T-helper 1 cell treated with Interleukin-12 subunit alpha and Interleukin-12 subunit beta and Interleukin-4 antibody, amounts not matched to agents 30 μg/mL and 1 μg/mL, for 36 hours (primary cell): ENCODE measurements at regions not wholly inside any gene's neighbourhood (a gene's known extent, or its start where the extent isn't known, plus 50 kb on each side); places are given as distances from the start of the nearest gene placed in this dataset.

ENCODE experiments used
- H3K27ac Mint-ChIP-seq: one replicate; pipeline ENCODE4 v1.8.0; 2021; ENCODE audit warnings: mild to moderate bottlenecking, mixed read lengths
- H3K27me3 Mint-ChIP-seq: one replicate; pipeline ENCODE4 v1.8.0; 2021; ENCODE audit warnings: low read depth, mixed read lengths
- H3K36me3 Mint-ChIP-seq: one replicate; pipeline ENCODE4 v1.8.0; 2021; ENCODE audit warnings: low read depth, mixed read lengths
- H3K4me1 Mint-ChIP-seq: one replicate; pipeline ENCODE4 v1.8.0; 2021; ENCODE audit warnings: low read depth, mixed read lengths
- H3K4me3 Mint-ChIP-seq: one replicate; pipeline ENCODE4 v1.8.0; 2021; ENCODE audit warnings: mild to moderate bottlenecking, moderate library complexity, mixed read lengths
- H3K9me3 Mint-ChIP-seq: one replicate; pipeline ENCODE4 v1.8.0; 2021; ENCODE audit warnings: mixed read lengths

DNA sequence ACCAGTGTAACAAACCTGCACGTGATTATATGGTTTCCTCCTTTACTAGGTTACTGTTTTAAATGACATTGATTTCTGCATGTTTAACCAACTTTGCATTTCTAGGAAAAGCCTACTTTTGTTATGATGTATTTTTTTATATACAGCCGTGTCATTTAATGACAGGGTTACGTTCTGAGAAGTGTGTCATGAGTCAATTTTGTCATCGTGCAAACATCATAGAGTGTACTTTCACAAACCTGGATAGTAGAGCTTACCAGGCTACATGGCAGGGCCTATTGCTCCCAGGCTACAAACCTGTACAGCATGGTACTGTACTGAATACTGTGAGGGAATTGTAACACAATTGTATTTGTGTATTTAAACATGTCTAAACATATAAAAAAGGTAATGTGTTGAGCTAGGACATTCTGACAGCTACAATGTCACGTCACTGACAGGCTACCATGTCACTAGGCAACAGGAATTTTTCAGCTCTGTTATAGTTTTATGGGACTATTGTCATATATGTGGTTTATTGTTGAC lies 205.3 kb downstream of the PRL start:
- H3K4me3 Mint-ChIP-seq = no peak overlapping the region
- H3K27me3 Mint-ChIP-seq = no peaks in the 10 kb centered on the region
- H3K9me3 Mint-ChIP-seq = peaks cover 4% of the 10 kb centered on the region
- H3K4me1 Mint-ChIP-seq = no peaks in the 10 kb centered on the region
- no peak overlapping the region for H3K27ac Mint-ChIP-seq
- H3K36me3 Mint-ChIP-seq = no peaks in the 10 kb centered on the region

- peaks cover 4% of the 10 kb centered on the region for H3K9me3 Mint-ChIP-seq
- no peaks in the 10 kb centered on the region for H3K4me1 Mint-ChIP-seq
- H3K27ac Mint-ChIP-seq = no peak overlapping the region
- no peaks in the 10 kb centered on the region for H3K36me3 Mint-ChIP-seq
- H3K27me3 Mint-ChIP-seq = no peaks in the 10 kb centered on the region
- no peak overlapping the region for H3K4me3 Mint-ChIP-seq
Observed at GRCh38 chr6:22095836-22096235, 201.0 kb downstream of the PRL start.

DNA sequence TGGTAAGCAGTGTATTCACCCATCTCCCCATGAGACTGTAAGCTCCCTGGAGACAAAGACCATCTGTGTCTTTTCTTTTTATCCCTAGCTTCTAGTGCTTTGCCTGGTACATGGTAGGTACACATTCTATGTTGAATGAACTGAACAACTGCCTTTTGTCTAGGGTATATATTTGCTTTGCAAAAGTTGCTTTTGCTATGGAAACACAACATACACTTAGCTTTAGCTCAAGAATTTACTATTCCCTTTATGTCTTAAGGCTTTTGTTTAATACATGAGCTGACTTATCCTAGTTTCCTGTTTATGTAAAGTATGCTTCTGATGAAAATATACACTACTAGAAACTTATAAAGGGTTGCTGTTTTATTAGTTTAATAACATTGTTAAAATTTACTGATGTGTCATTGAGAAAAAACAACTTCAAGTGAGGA lies 198.2 kb downstream of the PRL start:
- no peak overlapping the region for H3K4me3 Mint-ChIP-seq

DNA sequence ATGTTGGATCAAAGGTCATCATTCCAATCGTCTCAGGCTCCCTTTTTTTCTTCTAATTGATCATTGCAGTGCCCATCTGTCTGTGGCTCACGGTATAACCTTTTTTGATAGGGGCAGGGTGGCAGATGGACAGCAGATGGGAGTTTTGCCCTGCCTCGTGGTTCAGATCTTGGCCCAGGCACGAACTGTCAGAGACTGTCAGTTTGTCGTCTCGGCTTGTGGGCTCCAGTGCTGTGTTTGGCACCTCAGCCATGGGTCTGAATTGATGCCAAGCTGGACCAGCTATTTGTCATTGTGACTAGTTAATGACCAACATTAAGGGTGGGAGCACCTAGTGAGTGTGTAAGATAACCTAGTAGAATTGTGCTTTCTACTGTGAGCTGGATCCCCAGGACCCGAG lies 197.6 kb downstream of the PRL start:
- Mint-ChIP-seq H3K4me1 (no peaks in the 10 kb centered on the region), H3K27ac (no peak overlapping the region), H3K36me3 (no peaks in the 10 kb centered on the region), H3K9me3 (peaks cover 7% of the 10 kb centered on the region), H3K4me3 (no peak overlapping the region), H3K27me3 (no peaks in the 10 kb centered on the region)

More for the DNA sequence above, 198.2 kb downstream of the PRL start:
- H3K27me3 Mint-ChIP-seq = no peaks in the 10 kb centered on the region
- H3K4me1 Mint-ChIP-seq = no peaks in the 10 kb centered on the region
- H3K36me3 Mint-ChIP-seq = no peaks in the 10 kb centered on the region
- no peak overlapping the region for H3K27ac Mint-ChIP-seq
- peaks cover 5% of the 10 kb centered on the region for H3K9me3 Mint-ChIP-seq

GRCh38 chr6:22099923-22100322 lies 196.9 kb downstream of the PRL start:
- Mint-ChIP-seq H3K36me3 (no peaks in the 10 kb centered on the region), H3K27me3 (no peaks in the 10 kb centered on the region), H3K27ac (no peak overlapping the region), H3K4me1 (no peaks in the 10 kb centered on the region), H3K4me3 (no peak overlapping the region), H3K9me3 (peaks cover 7% of the 10 kb centered on the region)

DNA sequence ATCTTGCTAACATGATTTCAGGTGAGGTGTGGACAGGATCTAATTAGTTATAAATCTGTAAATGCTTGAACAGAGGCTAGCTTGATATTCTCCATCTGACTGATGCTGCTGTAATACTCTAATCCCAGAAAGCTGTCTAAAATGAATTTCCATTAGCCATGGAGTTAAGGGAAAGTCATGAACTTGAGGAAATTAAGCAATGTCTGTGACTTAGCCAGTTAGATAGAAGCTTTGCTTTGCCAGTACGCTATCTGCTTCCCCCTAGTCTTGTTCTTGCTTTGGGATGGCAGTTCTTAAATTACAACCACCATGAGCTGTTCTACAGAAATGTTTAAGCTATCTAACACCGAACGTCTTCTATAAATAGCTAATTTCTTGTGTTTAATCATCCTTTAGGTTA lies 195.7 kb downstream of the PRL start:
- no peaks in the 10 kb centered on the region for H3K4me1 Mint-ChIP-seq
- peaks cover 7% of the 10 kb centered on the region for H3K9me3 Mint-ChIP-seq
- no peak overlapping the region for H3K4me3 Mint-ChIP-seq
- H3K36me3 Mint-ChIP-seq = no peaks in the 10 kb centered on the region
- no peak overlapping the region for H3K27ac Mint-ChIP-seq
- H3K27me3 Mint-ChIP-seq = no peaks in the 10 kb centered on the region

GRCh38 chr6:22102671-22103070 lies 194.2 kb downstream of the PRL start:
- no peaks in the 10 kb centered on the region for H3K4me1 Mint-ChIP-seq
- H3K27ac Mint-ChIP-seq = no peak overlapping the region
- H3K36me3 Mint-ChIP-seq = no peaks in the 10 kb centered on the region
- H3K4me3 Mint-ChIP-seq = no peak overlapping the region
- no peaks in the 10 kb centered on the region for H3K27me3 Mint-ChIP-seq
- peaks cover 7% of the 10 kb centered on the region for H3K9me3 Mint-ChIP-seq

- H3K4me3 Mint-ChIP-seq = no peak overlapping the region
- no peak overlapping the region for H3K27ac Mint-ChIP-seq
- H3K4me1 Mint-ChIP-seq = no peaks in the 10 kb centered on the region
- no peaks in the 10 kb centered on the region for H3K36me3 Mint-ChIP-seq
- H3K27me3 Mint-ChIP-seq = no peaks in the 10 kb centered on the region
- peaks cover 7% of the 10 kb centered on the region for H3K9me3 Mint-ChIP-seq
Observed at GRCh38 chr6:22106451-22106850, 190.4 kb downstream of the PRL start.

GRCh38 chr6:22106961-22107360 lies 189.9 kb downstream of the PRL start:
- Mint-ChIP-seq H3K27ac (no peak overlapping the region), H3K27me3 (no peaks in the 10 kb centered on the region), H3K36me3 (no peaks in the 10 kb centered on the region), H3K4me3 (no peak overlapping the region), H3K4me1 (no peaks in the 10 kb centered on the region), H3K9me3 (peaks cover 7% of the 10 kb centered on the region)

DNA sequence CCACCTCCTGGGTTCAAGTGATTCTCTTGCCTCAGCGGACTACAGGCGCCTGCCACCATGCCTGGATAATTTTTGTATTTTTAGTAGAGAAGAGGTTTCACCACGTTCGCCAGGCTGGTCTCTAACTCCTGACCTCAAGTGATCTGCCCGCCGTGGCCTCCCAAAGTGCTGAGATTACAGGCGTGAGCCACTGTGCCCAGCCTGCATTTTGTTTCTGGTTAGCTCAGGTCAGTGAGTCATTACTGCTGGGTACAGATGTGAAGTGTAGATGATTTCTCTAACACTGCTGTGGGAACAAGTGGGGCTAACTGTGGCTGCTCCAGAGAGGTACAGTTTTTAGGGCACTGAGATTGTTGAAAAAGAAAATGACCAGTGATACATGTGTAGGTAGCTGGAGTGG lies 188.6 kb downstream of the PRL start:
- Mint-ChIP-seq H3K9me3 (peaks cover 7% of the 10 kb centered on the region), H3K36me3 (no peaks in the 10 kb centered on the region), H3K27ac (no peak overlapping the region), H3K27me3 (no peaks in the 10 kb centered on the region), H3K4me3 (no peak overlapping the region), H3K4me1 (no peaks in the 10 kb centered on the region)

GRCh38 chr6:22110061-22110460 lies 186.8 kb downstream of the PRL start:
- Mint-ChIP-seq H3K27me3 (no peaks in the 10 kb centered on the region), H3K4me3 (no peak overlapping the region), H3K9me3 (no peaks in the 10 kb centered on the region), H3K27ac (no peak overlapping the region), H3K4me1 (no peaks in the 10 kb centered on the region), H3K36me3 (no peaks in the 10 kb centered on the region)

DNA sequence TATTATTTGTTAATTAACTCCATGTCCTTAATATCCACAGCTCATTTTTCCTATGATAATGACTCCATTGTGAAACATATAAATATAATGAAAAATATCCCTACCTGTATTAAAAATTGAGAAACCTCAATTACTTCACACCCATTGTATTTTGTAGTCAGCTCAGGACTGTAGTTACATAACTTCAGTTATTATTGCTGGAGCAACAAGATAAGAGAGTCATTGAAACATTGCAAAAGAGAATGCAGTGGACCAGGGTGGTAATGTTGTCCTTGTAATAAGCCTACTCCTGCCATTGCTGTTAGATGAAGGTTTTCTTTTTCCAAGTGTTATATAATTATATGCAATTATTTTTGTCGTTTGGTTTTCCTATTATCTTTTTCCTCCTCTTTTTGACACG lies 184.4 kb downstream of the PRL start:
- Mint-ChIP-seq H3K27me3 (no peaks in the 10 kb centered on the region), H3K9me3 (no peaks in the 10 kb centered on the region), H3K4me3 (no peak overlapping the region), H3K4me1 (no peaks in the 10 kb centered on the region), H3K36me3 (no peaks in the 10 kb centered on the region), H3K27ac (no peak overlapping the region)

DNA sequence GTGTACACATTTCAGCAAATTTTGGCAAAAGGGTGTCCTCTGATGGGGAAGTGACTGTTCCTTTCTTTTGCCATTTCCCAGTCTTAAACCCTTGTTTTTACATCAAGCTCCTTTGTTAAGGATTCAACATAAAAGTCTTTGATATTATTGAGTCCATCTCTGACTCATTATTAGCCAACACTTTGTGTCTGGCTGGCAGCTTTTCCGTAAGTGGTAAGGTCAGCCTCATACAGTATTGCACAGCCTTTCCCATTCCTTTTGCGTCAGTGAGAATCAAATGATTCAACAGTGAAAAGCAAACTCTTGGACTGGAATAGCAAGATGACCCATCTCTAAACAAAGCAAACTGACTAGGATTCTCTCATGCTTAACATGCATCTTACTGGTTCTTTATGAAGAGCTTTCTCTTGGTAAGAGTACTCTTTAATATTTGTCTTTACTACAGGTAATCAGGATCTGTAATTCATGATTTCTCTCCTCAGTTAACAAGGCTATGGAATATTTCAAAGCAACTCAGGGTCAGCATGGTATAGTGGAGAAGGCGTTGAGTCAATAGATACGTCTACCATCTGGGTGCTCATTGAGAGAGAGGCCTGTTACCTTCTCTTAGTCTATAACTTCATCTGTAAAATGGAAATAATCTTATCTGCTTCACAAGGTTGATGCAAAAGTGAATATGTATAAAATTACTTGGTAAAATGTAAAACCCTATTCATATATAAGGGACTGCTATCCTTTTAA lies 183.6 kb downstream of the PRL start:
- Mint-ChIP-seq H3K4me3 (no peak overlapping the region), H3K9me3 (no peaks in the 10 kb centered on the region), H3K36me3 (no peaks in the 10 kb centered on the region), H3K4me1 (no peaks in the 10 kb centered on the region), H3K27ac (no peak overlapping the region), H3K27me3 (no peaks in the 10 kb centered on the region)

GRCh38 chr6:22115559-22115958 lies 181.3 kb downstream of the PRL start:
- H3K4me1 Mint-ChIP-seq = no peaks in the 10 kb centered on the region
- no peaks in the 10 kb centered on the region for H3K9me3 Mint-ChIP-seq
- no peaks in the 10 kb centered on the region for H3K27me3 Mint-ChIP-seq
- no peak overlapping the region for H3K27ac Mint-ChIP-seq
- no peaks in the 10 kb centered on the region for H3K36me3 Mint-ChIP-seq
- H3K4me3 Mint-ChIP-seq = no peak overlapping the region

- H3K27ac Mint-ChIP-seq = no peak overlapping the region
- no peaks in the 10 kb centered on the region for H3K4me1 Mint-ChIP-seq
- H3K36me3 Mint-ChIP-seq = no peaks in the 10 kb centered on the region
- no peaks in the 10 kb centered on the region for H3K27me3 Mint-ChIP-seq
- no peak overlapping the region for H3K4me3 Mint-ChIP-seq
- no peaks in the 10 kb centered on the region for H3K9me3 Mint-ChIP-seq
Observed at GRCh38 chr6:22117631-22118030, 179.2 kb downstream of the PRL start.
